GM20000 (cell line): ENCODE measurements at regions not wholly inside any gene's neighbourhood (a gene's known extent, or its start where the extent isn't known, plus 50 kb on each side); places are given as distances from the start of the nearest gene placed in this dataset.

Experiments
- DNase-seq: peaks from one replicate; pipeline ENCODE4 v3.0.0; 2012; ENCODE audit warnings: low spot score
- CTCF ChIP-seq: IDR thresholded peaks from 2 replicates; pipeline ENCODE4 v1.5.1; 2012; ENCODE audit warnings: mild to moderate bottlenecking, control low read depth; ENCODE audit errors: extremely low read depth, missing control alignments

GRCh38 chr7:52897288-52897687 lies 138.1 kb upstream of the POM121L12 start:
- no peak for DNase-seq
- no peak for TF ChIP-seq CTCF

GRCh38 chr7:52877240-52877639 lies 158.2 kb upstream of the POM121L12 start:
- DNase-seq = no peak
- TF ChIP-seq CTCF = no peak

- no peak for DNase-seq
- no peak for TF ChIP-seq CTCF
Observed at GRCh38 chr7:52876402-52876801, 159.0 kb upstream of the POM121L12 start.

- no peak for TF ChIP-seq CTCF
- DNase-seq = no peak
Observed at GRCh38 chr7:52863652-52864051, 171.8 kb upstream of the POM121L12 start.

- no peak for TF ChIP-seq CTCF
- no peak for DNase-seq
Observed at GRCh38 chr7:52862321-52862720, 173.1 kb upstream of the POM121L12 start.

- no peak for DNase-seq
- no peak for TF ChIP-seq CTCF
Observed at GRCh38 chr7:52857367-52857766, 178.1 kb upstream of the POM121L12 start.

- no peak for DNase-seq
- no peak for TF ChIP-seq CTCF
Observed at GRCh38 chr7:52854681-52855080, 180.8 kb upstream of the POM121L12 start.
